Neutrophil (primary cell): ENCODE measurements at regions not wholly inside any gene's neighbourhood (a gene's known extent, or its start where the extent isn't known, plus 50 kb on each side); places are given as distances from the start of the nearest gene placed in this dataset.

Experiments used
- H3K27ac ChIP-seq: fragments of 200-600 bp; sonication (generic); 2 replicates; pipeline ENCODE4 v1.5.1; 2016; ENCODE audit warnings: mild to moderate bottlenecking, moderate library complexity
- H3K27me3 ChIP-seq: fragments of 200-600 bp; sonication (generic); 2 replicates; pipeline ENCODE4 v1.6.0; 2016; ENCODE audit warnings: mild to moderate bottlenecking
- H3K36me3 ChIP-seq: fragments of 200-600 bp; sonication (generic); 2 replicates; pipeline ENCODE4 v1.5.1; 2017
- H3K4me1 ChIP-seq, 2 experiments: fragments of 200-600 bp in 1 of 2; sonication (generic) in 1 of 2; 1 replicate in 1 of 2; 2 replicates in 1 of 2; pipeline versions ENCODE4 v1.5.1 to v1.6.1; 2013 to 2016; ENCODE audit warnings: low read depth in 1 of 2, low read length in 1 of 2, mild to moderate bottlenecking in 1 of 2, moderate library complexity in 1 of 2; ENCODE audit not compliant: control insufficient read depth in 1 of 2, insufficient read depth in 1 of 2
- H3K4me3 ChIP-seq, 2 experiments: fragments of 200-600 bp in 1 of 2; sonication (generic) in 1 of 2; 1 replicate in 1 of 2; 2 replicates in 1 of 2; pipeline ENCODE4 v1.5.1; 2013 to 2016; ENCODE audit warnings: low read depth in 1 of 2, low read length in 1 of 2, mild to moderate bottlenecking in 1 of 2, moderate library complexity in 1 of 2
- H3K9me3 ChIP-seq: fragments of 200-600 bp; sonication (generic); 2 replicates; pipeline ENCODE4 v1.5.1; 2016
- CTCF ChIP-seq: fragments of 200-600 bp; sonication (generic); IDR thresholded peaks from 2 replicates; pipeline ENCODE4 v1.5.1; 2016; ENCODE audit warnings: antibody characterized with exemption

- Histone ChIP-seq H3K36me3 (no peaks in the 10 kb centered on the region), H3K27me3 (no peaks in the 10 kb centered on the region), H3K4me3 (no peak overlapping the region), H3K9me3 (no peaks in the 10 kb centered on the region), H3K4me1 (no peaks in the 10 kb centered on the region), H3K27ac (no peak overlapping the region)
- no peak for TF ChIP-seq CTCF
Measured at GRCh38 chr10:78909221-78909620, 159.5 kb upstream of the ZMIZ1 start.

GRCh38 chr10:78910021-78910420 is 158.7 kb upstream of the ZMIZ1 start:
- Histone ChIP-seq H3K36me3 (no peaks in the 10 kb centered on the region), H3K27me3 (no peaks in the 10 kb centered on the region), H3K27ac (no peak overlapping the region), H3K4me3 (no peak overlapping the region), H3K9me3 (no peaks in the 10 kb centered on the region), H3K4me1 (no peaks in the 10 kb centered on the region)
- TF ChIP-seq CTCF, result no peak

- Histone ChIP-seq H3K27ac (no peak overlapping the region), H3K9me3 (no peaks in the 10 kb centered on the region), H3K4me1 (no peaks in the 10 kb centered on the region), H3K36me3 (no peaks in the 10 kb centered on the region), H3K4me3 (no peak overlapping the region), H3K27me3 (no peaks in the 10 kb centered on the region)
- no peak for TF ChIP-seq CTCF
Measured at GRCh38 chr10:78910476-78910875, 158.3 kb upstream of the ZMIZ1 start.

- Histone ChIP-seq H3K27me3 (no peaks in the 10 kb centered on the region), H3K36me3 (no peaks in the 10 kb centered on the region), H3K4me3 (no peak overlapping the region), H3K27ac (no peak overlapping the region), H3K9me3 (no peaks in the 10 kb centered on the region), H3K4me1 (no peaks in the 10 kb centered on the region)
- TF ChIP-seq CTCF, result no peak
Measured at GRCh38 chr10:78910886-78911285, 157.9 kb upstream of the ZMIZ1 start.

GRCh38 chr10:78911533-78912340 is 157.0 kb upstream of the ZMIZ1 start:
- Histone ChIP-seq H3K4me3 (no peak overlapping the region), H3K9me3 (no peaks in the 10 kb centered on the region), H3K36me3 (no peaks in the 10 kb centered on the region), H3K27ac (no peak overlapping the region), H3K27me3 (no peaks in the 10 kb centered on the region), H3K4me1 (no peaks in the 10 kb centered on the region)
- TF ChIP-seq CTCF, result no peak
